ENCODE measurements at regions not wholly inside any gene's neighbourhood (a gene's known extent, or its start where the extent isn't known, plus 50 kb on each side); places are given as distances from the start of the nearest gene placed in this dataset.
A peak's percentile ranks its signal among the peaks of the same experiment; 100 is the strongest.

GRCh38 chr15:47985568-47985967 lies 135.2 kb upstream of the SLC24A5 start:
- TF ChIP-seq EZH2 (IDR thresholded peaks at IDR 0.05) (no peak), EZH2phosphoT487 (IDR thresholded peaks at IDR 0.05) (no peak)
- H3K36me3 Mint-ChIP-seq = no peaks in the 10 kb centered on the region

DNA sequence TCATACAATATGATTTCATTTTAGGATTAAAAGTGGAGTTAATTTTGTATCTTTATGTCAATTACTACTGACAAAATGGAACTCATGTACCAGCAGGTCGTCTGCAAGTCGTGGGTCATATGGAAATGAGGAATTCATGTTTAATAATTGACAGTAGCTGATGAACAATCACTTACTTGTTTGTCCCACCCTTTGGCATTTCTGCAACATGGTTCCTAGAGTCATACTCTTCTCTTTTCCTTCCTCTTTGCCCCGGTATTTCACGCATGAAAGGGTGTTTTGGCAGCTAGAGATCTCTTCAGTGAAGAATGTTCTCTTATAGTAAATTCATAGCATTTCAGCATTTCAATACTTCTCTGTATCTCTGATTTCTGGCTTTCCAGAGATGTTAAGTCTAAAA lies 133.3 kb upstream of the SLC24A5 start:
- no peaks in the 10 kb centered on the region for H3K9me3 Mint-ChIP-seq
- Histone ChIP-seq H3F3A (ENCODE audit: low read depth) (peaks cover 10% of the 10 kb centered on the region), H2AFZ (replicated peaks) (no peak overlapping the region), H4K20me1 (ENCODE audit: low read depth) (no peaks in the 10 kb centered on the region), H3K9ac (no peak overlapping the region), H3K4me2 (peak overlapping the region; percentile 43), H3K79me2 (ENCODE audit: low read depth) (no peaks in the 10 kb centered on the region), H3K27me3 (no peaks in the 10 kb centered on the region), H3K36me3 (no peaks in the 10 kb centered on the region), H3K4me3 (no peak overlapping the region), H3K9me3 (ENCODE audit: low read depth) (no peaks in the 10 kb centered on the region), H3K4me1 (peaks cover 16% of the 10 kb centered on the region), H3K27ac (no peak overlapping the region)
- no peak overlapping the region for H3K4me3 Mint-ChIP-seq
- H3K27ac Mint-ChIP-seq = no peak overlapping the region
- H3K27me3 Mint-ChIP-seq (ENCODE audit: insufficient read depth, low read depth) = peaks cover 7% of the 10 kb centered on the region
- no peak for TF ChIP-seq EZH2 (IDR thresholded peaks at IDR 0.05)
- no peak for TF ChIP-seq EZH2phosphoT487 (IDR thresholded peaks at IDR 0.05)
- TF ChIP-seq, protein P1, sequence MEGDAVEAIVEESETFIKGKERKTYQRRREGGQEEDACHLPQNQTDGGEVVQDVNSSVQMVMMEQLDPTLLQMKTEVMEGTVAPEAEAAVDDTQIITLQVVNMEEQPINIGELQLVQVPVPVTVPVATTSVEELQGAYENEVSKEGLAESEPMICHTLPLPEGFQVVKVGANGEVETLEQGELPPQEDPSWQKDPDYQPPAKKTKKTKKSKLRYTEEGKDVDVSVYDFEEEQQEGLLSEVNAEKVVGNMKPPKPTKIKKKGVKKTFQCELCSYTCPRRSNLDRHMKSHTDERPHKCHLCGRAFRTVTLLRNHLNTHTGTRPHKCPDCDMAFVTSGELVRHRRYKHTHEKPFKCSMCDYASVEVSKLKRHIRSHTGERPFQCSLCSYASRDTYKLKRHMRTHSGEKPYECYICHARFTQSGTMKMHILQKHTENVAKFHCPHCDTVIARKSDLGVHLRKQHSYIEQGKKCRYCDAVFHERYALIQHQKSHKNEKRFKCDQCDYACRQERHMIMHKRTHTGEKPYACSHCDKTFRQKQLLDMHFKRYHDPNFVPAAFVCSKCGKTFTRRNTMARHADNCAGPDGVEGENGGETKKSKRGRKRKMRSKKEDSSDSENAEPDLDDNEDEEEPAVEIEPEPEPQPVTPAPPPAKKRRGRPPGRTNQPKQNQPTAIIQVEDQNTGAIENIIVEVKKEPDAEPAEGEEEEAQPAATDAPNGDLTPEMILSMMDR (IDR thresholded peaks at IDR 0.05) = no peak
- DNase-seq (ENCODE audit: low spot score) = no peak
- no peaks in the 10 kb centered on the region for H3K36me3 Mint-ChIP-seq
- peaks cover 16% of the 10 kb centered on the region for H3K4me1 Mint-ChIP-seq

More at GRCh38 chr15:47985568-47985967, 135.2 kb upstream of the SLC24A5 start:
- H3K4me3 Mint-ChIP-seq = no peak overlapping the region
- Histone ChIP-seq H3K4me3 (no peak overlapping the region), H3K27me3 (no peaks in the 10 kb centered on the region), H3K27ac (no peak overlapping the region), H4K20me1 (ENCODE audit: low read depth) (no peaks in the 10 kb centered on the region), H3K36me3 (no peaks in the 10 kb centered on the region), H3F3A (ENCODE audit: low read depth) (peaks cover 10% of the 10 kb centered on the region), H3K4me2 (no peak overlapping the region), H3K9me3 (ENCODE audit: low read depth) (no peaks in the 10 kb centered on the region), H2AFZ (replicated peaks) (no peak overlapping the region), H3K4me1 (peaks cover 16% of the 10 kb centered on the region), H3K9ac (no peak overlapping the region), H3K79me2 (ENCODE audit: low read depth) (no peaks in the 10 kb centered on the region)
- DNase-seq (ENCODE audit: low spot score) = no peak
- peaks cover 3% of the 10 kb centered on the region for H3K27me3 Mint-ChIP-seq (ENCODE audit: insufficient read depth, low read depth)
- H3K4me1 Mint-ChIP-seq = peaks cover 16% of the 10 kb centered on the region
- no peak overlapping the region for H3K27ac Mint-ChIP-seq
- H3K9me3 Mint-ChIP-seq = no peaks in the 10 kb centered on the region

DNA sequence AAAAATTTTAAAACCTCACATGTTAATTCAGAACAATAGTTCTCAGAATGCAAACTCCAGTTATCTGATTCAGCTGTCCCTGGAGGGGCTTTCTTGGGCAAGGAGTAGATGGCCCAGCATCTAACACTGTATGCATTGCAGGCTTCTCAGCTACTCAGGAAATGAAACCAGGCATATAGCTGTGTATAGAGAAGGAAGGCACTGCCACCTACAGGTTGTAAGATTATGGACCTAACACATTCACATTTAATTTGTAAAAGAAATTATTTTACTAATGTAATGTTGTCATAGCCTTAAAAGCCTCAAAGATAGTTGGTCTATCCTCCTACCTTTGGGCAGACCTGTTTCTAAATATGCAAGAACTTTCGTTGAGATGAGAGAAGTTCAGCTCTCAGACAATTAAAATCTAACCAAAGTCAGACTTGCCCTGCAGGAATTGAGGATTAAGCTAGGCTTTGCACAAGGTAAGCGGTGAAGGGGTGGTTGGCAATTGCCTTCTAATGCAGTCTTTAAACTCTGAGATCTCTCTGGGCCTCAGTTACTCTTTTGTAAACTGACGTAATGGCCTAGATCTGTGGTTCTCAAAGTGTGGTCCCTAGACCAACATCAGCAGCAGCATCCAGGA lies 132.8 kb upstream of the SLC24A5 start:
- Histone ChIP-seq H3K4me2 (peak overlapping the region; percentile 43), H3K4me1 (peaks cover 16% of the 10 kb centered on the region), H3K36me3 (no peaks in the 10 kb centered on the region), H3K27me3 (no peaks in the 10 kb centered on the region), H3K9ac (no peak overlapping the region), H3K4me3 (no peak overlapping the region), H3K27ac (no peak overlapping the region), H2AFZ (replicated peaks) (no peak overlapping the region), H3K79me2 (ENCODE audit: low read depth) (no peaks in the 10 kb centered on the region), H3F3A (ENCODE audit: low read depth) (peaks cover 10% of the 10 kb centered on the region), H3K9me3 (ENCODE audit: low read depth) (no peaks in the 10 kb centered on the region), H4K20me1 (ENCODE audit: low read depth) (no peaks in the 10 kb centered on the region)
- Mint-ChIP-seq H3K9me3 (no peaks in the 10 kb centered on the region), H3K4me3 (no peak overlapping the region), H3K27ac (no peak overlapping the region), H3K27me3 (ENCODE audit: insufficient read depth, low read depth) (peaks cover 7% of the 10 kb centered on the region), H3K36me3 (no peaks in the 10 kb centered on the region), H3K4me1 (peaks cover 16% of the 10 kb centered on the region)
- peak; percentile 84 for DNase-seq (ENCODE audit: low spot score)
- TF ChIP-seq EZH2 (IDR thresholded peaks at IDR 0.05) = no peak
- TF ChIP-seq, protein P1 (IDR thresholded peaks at IDR 0.05) = peak; percentile 87
- no peak for TF ChIP-seq EZH2phosphoT487 (IDR thresholded peaks at IDR 0.05)

DNA sequence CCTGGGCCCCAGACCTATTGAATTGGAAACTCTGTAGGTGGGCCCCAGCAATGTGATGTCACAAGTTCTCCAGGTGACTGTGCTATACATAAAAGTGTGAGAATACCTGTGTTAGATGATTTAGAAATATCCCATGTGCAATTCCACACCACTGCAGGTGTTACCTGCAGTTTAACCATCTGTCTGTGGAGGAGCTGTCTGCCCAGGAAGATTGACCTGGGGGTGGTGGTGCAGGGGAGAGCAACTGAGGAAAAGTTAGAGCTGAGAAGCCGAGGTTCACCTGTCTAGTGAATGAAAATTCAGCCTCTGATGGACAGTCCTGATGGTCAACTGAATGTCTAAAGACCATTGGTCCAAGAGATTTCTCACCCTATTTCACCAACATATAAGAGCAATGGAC lies 132.2 kb upstream of the SLC24A5 start:
- Histone ChIP-seq H3K79me2 (ENCODE audit: low read depth) (no peaks in the 10 kb centered on the region), H3K4me3 (no peak overlapping the region), H3K9me3 (ENCODE audit: low read depth) (no peaks in the 10 kb centered on the region), H4K20me1 (ENCODE audit: low read depth) (no peaks in the 10 kb centered on the region), H3K27me3 (no peaks in the 10 kb centered on the region), H3F3A (ENCODE audit: low read depth) (peaks cover 10% of the 10 kb centered on the region), H3K4me1 (peaks cover 16% of the 10 kb centered on the region), H3K4me2 (no peak overlapping the region), H3K9ac (no peak overlapping the region), H3K27ac (no peak overlapping the region), H2AFZ (replicated peaks) (no peak overlapping the region), H3K36me3 (no peaks in the 10 kb centered on the region)
- H3K9me3 Mint-ChIP-seq = no peaks in the 10 kb centered on the region
- H3K4me1 Mint-ChIP-seq = peaks cover 16% of the 10 kb centered on the region
- H3K27ac Mint-ChIP-seq = no peak overlapping the region
- H3K27me3 Mint-ChIP-seq (ENCODE audit: insufficient read depth, low read depth) = peaks cover 7% of the 10 kb centered on the region
- no peak for DNase-seq (ENCODE audit: low spot score)
- no peak overlapping the region for H3K4me3 Mint-ChIP-seq
- no peaks in the 10 kb centered on the region for H3K36me3 Mint-ChIP-seq
- TF ChIP-seq EZH2phosphoT487 (IDR thresholded peaks at IDR 0.05) (no peak), EZH2 (IDR thresholded peaks at IDR 0.05) (no peak)
- TF ChIP-seq, protein P1 (IDR thresholded peaks at IDR 0.05) = no peak
